ENCODE measurements at regions not wholly inside any gene's neighbourhood (a gene's known extent, or its start where the extent isn't known, plus 50 kb on each side); places are given as distances from the start of the nearest gene placed in this dataset.
"Not testable (repeated sequence)": the region's sequence is repeated elsewhere in the genome, so short reads cannot be mapped to it uniquely, and the experiment has no call there.

DNA sequence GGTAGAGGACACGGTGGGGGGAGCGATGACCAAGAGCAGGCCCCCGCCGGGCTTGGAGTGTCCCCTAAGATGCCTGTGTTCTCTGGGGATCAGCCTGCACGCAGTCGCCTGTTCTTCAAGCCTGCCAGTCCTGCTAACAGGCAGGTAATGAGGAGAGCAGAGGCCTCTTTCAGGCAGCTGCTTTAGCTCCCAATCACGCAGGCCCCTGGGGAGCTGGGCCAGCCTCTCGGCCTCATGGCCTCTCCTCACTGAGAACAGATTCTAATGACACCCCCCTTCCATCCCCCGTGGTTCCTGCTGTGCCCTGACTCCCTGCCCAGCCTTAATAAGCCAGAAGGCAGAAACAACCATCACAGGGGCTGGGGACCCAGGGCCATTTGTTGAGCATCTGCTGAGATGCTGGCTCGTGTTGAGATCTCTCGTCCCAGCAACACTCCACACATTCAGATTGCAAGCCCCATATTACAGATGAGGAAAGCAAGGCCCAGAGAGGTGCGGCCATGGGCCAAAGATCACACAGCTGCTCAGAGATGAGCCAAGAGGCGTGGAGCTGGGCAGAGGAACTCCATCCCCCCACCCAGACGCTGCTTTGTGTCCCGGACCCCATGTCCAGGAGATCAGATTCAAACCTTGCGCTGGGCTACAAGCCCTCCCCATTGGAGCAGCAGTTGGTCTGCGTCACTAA is 71.6 kb upstream of the CASZ1 start:
- DNase-seq = no peak

DNA sequence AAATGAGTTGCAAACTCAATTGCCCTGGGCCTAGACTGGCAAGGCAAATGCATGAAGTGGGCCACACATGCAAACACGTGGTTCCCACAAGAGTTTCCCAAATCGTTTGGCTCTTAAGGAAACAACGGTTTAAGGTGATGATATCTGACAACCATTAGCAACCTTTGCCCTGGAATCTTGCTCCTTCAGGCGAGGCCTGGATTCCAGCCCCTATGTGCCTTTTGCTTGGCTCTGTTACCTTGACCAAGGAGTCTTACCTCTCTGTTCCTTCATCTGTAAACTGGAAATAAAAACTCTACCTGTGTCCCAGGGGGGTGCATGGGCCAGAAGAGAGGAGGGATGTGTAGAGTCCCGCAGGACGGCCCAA is 72.1 kb upstream of the CASZ1 start:
- no peak for DNase-seq

DNA sequence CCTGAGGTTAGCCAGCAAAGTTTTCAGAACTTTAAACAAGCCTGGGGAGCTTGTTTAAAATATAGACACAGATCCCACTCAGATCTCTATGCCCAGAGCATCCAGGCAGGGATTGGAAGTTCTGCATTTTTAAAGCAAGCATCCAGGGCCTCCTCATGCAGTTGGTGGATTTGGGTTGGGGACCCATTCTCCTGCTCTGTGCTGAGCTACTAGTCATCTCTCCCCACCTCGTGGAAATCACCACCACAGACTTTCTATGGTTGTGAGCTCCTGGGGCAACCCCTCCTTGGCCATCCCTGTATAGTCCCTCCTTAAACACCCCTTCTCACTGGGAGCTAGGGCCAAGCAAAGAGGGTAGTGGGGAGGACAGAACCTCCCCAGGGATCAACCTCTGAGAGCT is 73.5 kb upstream of the CASZ1 start:
- no peak for DNase-seq

DNA sequence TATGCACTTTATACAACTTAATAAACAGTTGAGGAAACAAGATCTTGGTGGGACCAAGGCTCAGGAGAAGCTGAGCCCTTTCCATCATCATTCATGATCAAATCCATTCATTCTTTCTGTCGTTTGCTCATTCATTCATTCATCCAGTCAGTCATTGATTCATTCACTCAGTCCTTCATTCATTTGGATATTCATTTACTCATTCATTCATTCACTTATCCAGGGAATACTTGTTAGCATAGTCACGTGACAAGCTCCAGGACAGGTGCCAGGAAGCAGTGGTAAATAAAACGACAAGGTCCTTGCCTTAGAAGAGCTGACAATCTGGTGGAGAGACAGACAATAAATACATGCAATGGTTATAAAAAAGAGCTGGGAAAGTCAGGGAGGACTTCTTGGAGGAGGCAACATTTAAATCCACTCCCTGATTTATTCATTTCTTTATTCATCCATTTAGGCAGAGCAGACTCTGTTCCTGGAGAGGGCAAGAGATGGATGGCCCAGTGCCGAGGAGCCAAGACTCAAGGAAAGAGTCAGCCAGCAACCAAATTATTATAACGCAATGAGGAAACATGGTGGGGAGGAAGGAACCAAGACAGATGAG is 74.1 kb upstream of the CASZ1 start:
- DNase-seq = no peak

- no peak for DNase-seq
These were observed 76.7 kb upstream of the CASZ1 start for GRCh38 chr1:10873189-10873588.

DNA sequence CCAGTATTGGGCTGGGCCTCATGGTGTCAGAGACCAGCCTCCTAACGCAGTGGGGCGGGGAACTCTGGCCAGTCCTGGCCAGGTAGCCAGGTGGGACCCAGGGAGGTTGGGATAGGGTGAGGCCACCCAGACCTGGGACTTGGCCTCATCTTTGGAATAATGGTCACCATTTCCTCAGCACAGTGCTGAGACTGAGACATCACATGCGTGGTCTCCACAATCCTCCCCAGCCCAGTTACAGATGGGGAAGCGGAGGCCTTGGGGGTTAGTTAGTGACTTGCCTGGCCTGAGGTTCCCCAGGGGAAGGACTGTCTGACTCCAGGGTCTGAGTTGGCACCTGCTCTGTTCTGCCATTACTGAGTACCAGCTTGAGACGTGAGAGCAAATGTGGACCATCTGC is 77.9 kb upstream of the CASZ1 start:
- DNase-seq = no peak

GRCh38 chr1:10877894-10878293 is 81.4 kb upstream of the CASZ1 start:
- no peak for DNase-seq

GRCh38 chr1:10878469-10878868 is 82.0 kb upstream of the CASZ1 start:
- no peak for DNase-seq

DNA sequence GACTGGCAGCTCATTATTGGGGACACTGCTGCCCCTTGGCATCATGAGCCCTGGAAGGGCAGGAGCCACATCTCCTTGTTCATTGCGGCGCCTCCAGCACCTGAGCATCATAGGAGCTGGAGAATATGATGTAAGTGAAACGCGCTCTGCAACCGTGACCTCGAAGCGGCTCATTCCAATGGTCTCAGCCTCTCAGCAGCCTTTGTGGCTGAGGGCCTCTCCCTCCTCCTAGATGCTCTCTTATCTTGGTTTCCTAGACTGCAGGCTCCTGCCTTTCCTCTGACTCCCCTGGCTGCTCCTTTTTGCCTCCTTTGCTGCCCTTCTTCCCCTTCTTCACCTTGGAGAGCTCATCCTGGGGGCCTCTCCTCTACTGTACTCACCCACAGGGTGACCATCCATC is 83.6 kb upstream of the CASZ1 start:
- no peak for DNase-seq

DNA sequence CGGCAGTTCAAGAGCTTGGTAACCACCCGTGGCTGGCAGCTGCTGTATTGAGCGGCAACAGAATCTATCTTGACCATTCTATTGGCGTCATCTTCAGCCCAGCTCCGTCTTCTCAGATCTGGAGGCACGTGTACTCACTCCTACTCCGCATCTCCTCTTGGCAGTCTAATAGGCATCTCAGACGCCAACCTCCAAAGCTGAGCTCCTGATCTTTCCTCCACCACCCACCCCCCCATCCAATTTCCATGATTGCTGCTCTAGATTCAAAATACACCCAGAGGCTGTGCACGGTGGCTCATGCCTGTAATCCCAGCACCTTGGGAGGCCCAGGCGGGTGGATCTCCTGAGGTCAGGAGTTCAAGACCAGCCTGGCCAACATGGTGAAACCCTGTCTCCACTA is 84.6 kb upstream of the CASZ1 start:
- no peak for DNase-seq

DNA sequence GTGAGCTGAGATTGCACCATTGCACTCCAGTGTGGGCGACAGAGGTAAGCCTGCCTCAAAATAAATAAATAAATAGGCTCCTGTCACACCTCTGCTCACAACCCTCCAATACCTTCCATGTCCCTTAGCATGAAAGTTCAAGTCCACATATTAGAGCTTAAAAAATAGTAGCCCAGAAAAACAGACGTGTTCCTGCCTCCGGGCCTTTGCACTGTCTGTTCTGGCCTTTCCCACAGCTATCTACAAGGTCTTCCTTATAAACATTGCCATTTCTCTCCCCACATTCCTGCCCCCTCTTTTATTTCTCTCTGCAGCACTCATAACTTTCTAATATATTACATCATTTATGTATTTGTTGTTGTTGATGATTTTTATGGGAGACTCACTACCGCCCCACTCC is 85.6 kb upstream of the CASZ1 start:
- DNase-seq = no peak

- DNase-seq = not testable (repeated sequence)
These were observed 90.6 kb upstream of the CASZ1 start for GRCh38 chr1:10887032-10887431.

GRCh38 chr1:10888291-10888690 is 91.8 kb upstream of the CASZ1 start:
- DNase-seq = no peak

GRCh38 chr1:10888791-10889649 is 92.6 kb upstream of the CASZ1 start:
- no peak for DNase-seq

DNA sequence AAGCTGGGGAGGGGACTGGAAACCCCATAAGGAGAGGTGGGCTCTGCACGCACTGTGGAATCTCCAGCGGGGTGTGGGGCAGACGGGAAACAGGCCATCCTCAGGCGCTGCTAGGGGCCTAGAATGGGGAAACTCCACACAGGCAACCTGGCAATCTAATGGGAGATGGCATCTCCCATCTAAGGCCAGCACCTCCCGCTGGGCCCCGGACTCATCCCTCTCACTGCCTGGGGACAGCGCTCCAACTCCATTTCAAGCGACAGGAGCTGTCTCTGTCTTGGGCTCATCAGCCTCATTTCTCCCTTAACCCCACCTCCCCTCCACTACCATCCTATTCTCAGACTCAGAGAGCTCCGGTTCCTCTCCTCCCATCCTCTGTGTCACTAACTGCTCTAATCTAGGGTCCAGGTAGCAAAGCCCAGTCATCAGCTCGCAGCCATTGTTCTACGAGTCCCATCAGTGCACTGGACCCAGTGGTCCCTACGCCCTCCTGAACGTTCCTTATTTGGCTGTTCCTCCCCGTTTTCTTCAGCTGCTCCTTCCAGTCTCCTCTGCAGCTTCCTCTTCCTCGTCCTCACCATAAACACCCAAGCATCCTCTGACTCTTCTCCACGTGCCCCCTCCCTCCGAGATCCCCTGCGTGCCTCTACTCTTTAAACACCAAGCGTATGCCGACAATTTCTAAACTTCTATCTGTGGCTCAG is 93.4 kb upstream of the CASZ1 start:
- DNase-seq = no peak

DNA sequence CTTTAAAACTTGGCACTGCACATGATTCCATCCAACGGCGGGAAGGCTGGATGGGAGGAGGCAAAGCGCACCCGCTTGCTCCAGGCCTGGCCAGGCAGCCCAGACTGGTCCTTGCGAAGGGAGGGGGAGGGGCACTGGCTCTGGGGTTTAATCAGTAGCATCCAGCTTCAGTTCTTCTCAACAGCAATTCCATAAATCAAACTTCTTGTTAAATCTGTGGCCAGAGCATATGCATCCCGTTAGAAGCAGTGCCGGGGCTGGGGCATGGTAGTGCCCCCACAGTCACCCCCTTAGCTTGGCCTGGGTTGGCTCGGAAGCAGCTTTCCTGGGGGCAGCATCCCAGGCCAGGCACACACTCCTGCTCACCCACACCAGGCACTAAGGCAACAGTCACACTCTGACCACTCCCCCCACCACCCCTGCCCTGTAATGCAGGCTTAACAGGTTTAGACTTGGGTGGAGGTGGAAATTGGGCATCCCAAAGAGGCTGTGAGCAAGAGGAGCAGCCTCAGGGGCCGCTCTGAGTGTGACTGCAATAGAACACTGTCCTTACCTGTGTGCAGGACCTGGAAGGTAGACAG is 94.1 kb upstream of the CASZ1 start:
- no peak for DNase-seq

DNA sequence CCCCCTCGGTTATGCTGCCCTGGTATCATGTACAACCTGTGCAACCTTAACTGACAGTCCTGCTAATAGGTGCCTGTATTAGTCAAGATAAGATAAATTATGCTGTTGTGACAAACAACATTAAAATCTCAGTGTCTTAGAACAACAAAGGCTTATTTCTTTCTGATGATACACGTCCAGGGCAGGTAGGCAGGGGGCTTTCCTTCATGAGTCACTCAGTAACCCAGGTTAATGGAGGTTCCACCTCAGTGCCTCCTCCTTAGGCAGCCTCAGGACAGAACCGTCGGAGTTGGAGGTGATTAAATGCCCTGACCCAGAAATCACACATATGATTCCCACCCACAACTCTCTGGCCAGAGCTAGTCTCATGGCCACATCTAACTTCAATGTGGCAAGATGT is 94.6 kb upstream of the CASZ1 start:
- no peak for DNase-seq

GRCh38 chr1:10892138-10893065 is 96.0 kb upstream of the CASZ1 start:
- DNase-seq = no peak

GRCh38 chr1:10895621-10896020 is 99.2 kb upstream of the CASZ1 start:
- no peak for DNase-seq

GRCh38 chr1:10896673-10897072 is 100.2 kb upstream of the CASZ1 start:
- no peak for DNase-seq

- no peak for DNase-seq
These were observed 101.0 kb upstream of the CASZ1 start for GRCh38 chr1:10897321-10897980.

Data from stimulated activated CD4-positive, alpha-beta T cell treated with anti-CD3 and anti-CD28 coated beads, Interleukin-2, amount 100 ng/mL, for 24 hours (primary cell).